Subcutaneous abdominal adipose tissue (tissue), 5 donors: ENCODE measurements at regions not wholly inside any gene's neighbourhood (a gene's known extent, or its start where the extent isn't known, plus 50 kb on each side); places are given as distances from the start of the nearest gene placed in this dataset.

ENCODE experiments used
- H3K27ac ChIP-seq: one replicate; pipeline ENCODE4 v1.7.0; 2013; ENCODE audit warnings: low read depth, mild to moderate bottlenecking, inconsistent platforms, low read length, moderate library complexity
- H3K27me3 ChIP-seq, 5 donors: one replicate each; pipeline ENCODE4 v1.7.0; 2013; ENCODE audit warnings: low read length in 5 of 5, inconsistent platforms in 1 of 5; ENCODE audit not compliant: control insufficient read depth in 5 of 5, insufficient read depth in 4 of 5
- H3K36me3 ChIP-seq, 5 donors: one replicate each; pipeline ENCODE4 v1.7.0; 2013; ENCODE audit warnings: low read length in 5 of 5; ENCODE audit not compliant: control insufficient read depth in 5 of 5, insufficient read depth in 5 of 5
- H3K4me1 ChIP-seq, 5 donors: one replicate each; pipeline ENCODE4 v1.7.0; 2013; ENCODE audit warnings: low read length in 5 of 5, mild to moderate bottlenecking in 3 of 5, moderate library complexity in 1 of 5; ENCODE audit not compliant: control insufficient read depth in 5 of 5, insufficient read depth in 5 of 5
- H3K4me3 ChIP-seq, 5 donors: one replicate each; pipeline ENCODE4 v1.7.0; 2013; ENCODE audit warnings: low read length in 5 of 5, low read depth in 1 of 5
- H3K9ac ChIP-seq, 5 donors: one replicate each; pipeline ENCODE4 v1.7.0; 2013; ENCODE audit warnings: low read length in 5 of 5, mild to moderate bottlenecking in 4 of 5, moderate library complexity in 3 of 5
- H3K9me3 ChIP-seq, 5 donors: one replicate each; pipeline ENCODE4 v1.7.0; 2013; ENCODE audit warnings: low read length in 5 of 5; ENCODE audit not compliant: control insufficient read depth in 5 of 5
- donor health status: healthy.
- donor health status: healthy.
- donor health status: healthy.
- donor health status: healthy.
- donor health status: healthy.

DNA sequence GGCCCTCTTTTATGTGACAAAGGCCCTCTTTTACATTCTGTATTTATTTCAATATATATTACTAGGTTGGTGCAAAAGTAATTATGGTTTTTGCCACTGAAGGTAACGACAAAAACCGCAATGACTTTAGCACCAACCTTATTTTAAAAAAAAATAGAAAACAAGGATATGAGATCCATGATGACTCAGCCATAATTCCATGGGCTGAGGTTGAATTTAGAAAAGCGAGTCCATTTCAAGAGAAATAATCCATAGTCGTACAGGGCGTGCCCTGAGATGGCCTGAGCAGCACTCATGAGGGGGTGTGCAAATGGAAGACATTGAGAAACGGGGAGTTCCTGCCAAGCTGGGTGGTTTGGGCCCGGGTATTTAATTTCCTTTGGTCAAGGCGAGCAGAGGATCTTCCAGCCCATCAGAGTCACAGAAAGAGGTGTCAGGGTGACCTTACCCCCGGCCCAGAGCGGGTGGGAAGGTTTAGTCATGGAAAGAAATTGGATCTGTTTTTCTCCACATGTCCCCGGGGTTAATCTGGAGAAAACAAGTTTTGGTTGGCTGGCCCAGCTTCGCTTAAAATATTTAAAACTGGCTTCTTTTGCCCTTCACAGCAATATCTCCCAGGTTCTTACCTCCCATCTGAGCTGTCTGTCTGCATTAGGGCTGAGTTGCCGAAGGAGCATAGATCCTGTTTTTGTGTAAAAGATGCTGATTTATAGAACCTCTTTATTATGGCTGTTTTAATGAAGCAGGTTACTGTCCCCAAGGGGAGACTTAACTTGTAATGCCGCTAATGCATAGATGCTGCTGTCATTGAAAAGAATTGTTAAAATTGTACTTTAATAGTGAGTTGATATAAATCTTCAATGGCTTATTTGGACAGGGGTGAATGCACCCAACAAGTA lies 255.6 kb downstream of the PREX1 start:
- Histone ChIP-seq H3K4me1 (no peaks in the 10 kb centered on the region), H3K36me3 (no peaks in the 10 kb centered on the region), H3K4me3 (no peak overlapping the region), H3K9me3 (no peaks in the 10 kb centered on the region), H3K27ac (no peak overlapping the region), H3K27me3 (peaks cover 0 to 17% (median 5%) of the 10 kb centered on the region in 5 donors), H3K9ac (no peak overlapping the region)

DNA sequence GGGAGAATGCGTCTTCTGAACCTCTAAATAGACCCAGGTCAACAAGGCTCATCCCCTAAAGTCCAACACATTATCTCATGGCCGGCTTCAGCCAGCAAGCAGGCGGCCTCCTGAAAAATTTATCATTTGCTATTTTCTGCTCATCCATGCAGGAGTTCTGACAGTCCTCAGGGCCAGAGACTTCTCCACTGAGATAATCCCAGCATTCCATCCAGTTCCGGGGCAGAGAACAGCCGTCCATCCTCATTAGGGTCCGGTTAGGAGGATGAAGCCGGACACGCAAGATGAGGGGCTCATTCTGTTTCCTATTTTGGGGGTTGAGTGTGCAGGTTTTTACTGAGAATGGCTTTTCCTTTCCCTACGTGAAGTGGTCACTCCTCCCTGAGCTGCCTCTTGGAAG lies 258.1 kb downstream of the PREX1 start:
- Histone ChIP-seq H3K4me3 (no peak overlapping the region), H3K9ac (no peak overlapping the region), H3K27ac (no peak overlapping the region), H3K36me3 (no peaks in the 10 kb centered on the region), H3K9me3 (no peaks in the 10 kb centered on the region), H3K27me3 (peaks cover 0 to 20% (median 6%) of the 10 kb centered on the region in 5 donors), H3K4me1 (no peaks in the 10 kb centered on the region)

DNA sequence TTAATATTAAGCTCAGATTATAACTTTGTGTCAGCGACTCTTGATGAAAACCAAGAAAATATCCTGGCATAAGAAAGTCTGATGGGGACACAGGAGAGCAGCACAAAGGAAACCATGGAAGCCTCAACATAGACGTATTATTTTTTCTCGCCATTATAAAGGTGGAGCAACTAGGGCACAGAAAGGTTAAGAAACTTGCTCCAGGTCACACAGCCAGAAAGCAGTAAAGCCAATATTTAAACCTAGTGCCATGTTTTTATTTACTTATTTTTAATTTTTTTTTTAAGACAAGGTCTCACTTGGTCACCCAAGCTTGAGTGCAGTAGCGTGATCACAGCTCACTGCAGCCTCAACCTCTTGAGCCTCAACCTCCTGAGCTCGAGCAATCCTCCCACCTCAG lies 259.3 kb downstream of the PREX1 start:
- Histone ChIP-seq H3K9me3 (no peaks in the 10 kb centered on the region), H3K27ac (no peak overlapping the region)

DNA sequence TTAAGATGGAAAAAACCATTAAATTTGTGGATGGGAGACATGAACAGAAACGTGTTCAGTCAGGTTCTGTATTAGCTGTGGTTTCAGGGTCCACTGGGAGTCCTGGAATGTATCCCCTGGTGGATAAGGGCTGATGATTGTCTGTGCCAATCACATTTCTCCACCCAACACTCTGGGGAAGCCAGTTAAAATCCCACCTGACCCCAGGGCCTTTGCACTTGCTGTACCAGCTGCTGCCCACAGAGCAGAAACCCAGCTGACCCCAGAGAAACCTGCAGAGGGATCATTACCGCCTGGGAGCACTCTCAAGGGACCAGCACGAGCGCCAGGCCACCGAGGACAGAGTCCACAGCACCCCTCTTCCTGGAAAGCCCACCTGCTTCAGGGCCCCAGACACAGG lies 260.7 kb downstream of the PREX1 start:
- H3K9me3 ChIP-seq, result no peaks in the 10 kb centered on the region
- H3K27me3 ChIP-seq, result peaks cover 0 to 20% (median 6%) of the 10 kb centered on the region in 5 donors
- H3K4me3 ChIP-seq, result no peak overlapping the region
- H3K4me1 ChIP-seq, result no peaks in the 10 kb centered on the region
- no peaks in the 10 kb centered on the region for H3K36me3 ChIP-seq
- H3K27ac ChIP-seq, result no peak overlapping the region
- H3K9ac ChIP-seq, result no peak overlapping the region

More for the DNA sequence above, 259.3 kb downstream of the PREX1 start:
- no peak overlapping the region for H3K4me3 ChIP-seq
- no peaks in the 10 kb centered on the region for H3K36me3 ChIP-seq
- no peak overlapping the region for H3K9ac ChIP-seq
- peaks cover 0 to 21% (median 6%) of the 10 kb centered on the region in 5 donors for H3K27me3 ChIP-seq
- H3K4me1 ChIP-seq, result no peaks in the 10 kb centered on the region

DNA sequence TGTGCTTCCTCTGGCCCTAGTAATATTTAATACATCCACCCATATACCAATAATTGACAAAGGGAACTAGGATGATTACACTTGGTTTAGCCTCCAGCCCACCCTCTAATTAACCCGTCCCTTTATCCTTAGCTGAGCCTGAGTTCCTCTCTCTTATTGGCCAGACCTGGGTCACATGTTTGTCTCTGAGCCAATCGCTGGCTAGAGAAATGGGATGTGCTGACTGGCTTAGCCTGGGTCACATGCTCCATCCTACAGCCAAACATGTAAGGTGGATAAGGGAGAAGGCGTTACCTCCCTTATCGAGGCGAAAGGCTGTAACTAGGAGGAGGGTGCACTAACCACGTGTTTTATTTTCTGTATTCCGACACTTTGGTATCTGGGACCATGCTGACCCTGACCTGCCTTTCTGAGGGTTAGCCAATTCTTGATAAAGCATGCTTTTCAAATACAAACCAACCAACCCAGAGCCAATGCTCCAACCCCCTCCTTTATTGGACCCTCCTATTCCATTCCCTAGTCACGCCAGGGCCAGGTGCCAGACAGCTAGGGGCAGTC lies 262.7 kb downstream of the PREX1 start:
- H3K4me3 ChIP-seq, result no peak overlapping the region
- no peak overlapping the region for H3K27ac ChIP-seq
- H3K9ac ChIP-seq, result no peak overlapping the region
- peaks cover 0 to 17% (median 6%) of the 10 kb centered on the region in 5 donors for H3K27me3 ChIP-seq
- no peaks in the 10 kb centered on the region for H3K36me3 ChIP-seq
- no peaks in the 10 kb centered on the region for H3K9me3 ChIP-seq
- no peaks in the 10 kb centered on the region for H3K4me1 ChIP-seq

- no peaks in the 10 kb centered on the region for H3K9me3 ChIP-seq
- no peak overlapping the region for H3K4me3 ChIP-seq
- H3K9ac ChIP-seq, result no peak overlapping the region
- H3K36me3 ChIP-seq, result no peaks in the 10 kb centered on the region
- no peak overlapping the region for H3K27ac ChIP-seq
- H3K4me1 ChIP-seq, result no peaks in the 10 kb centered on the region
- H3K27me3 ChIP-seq, result peaks cover 0 to 17% (median 4%) of the 10 kb centered on the region in 5 donors
These were observed 264.5 kb downstream of the PREX1 start for GRCh38 chr20:48563191-48563870.

DNA sequence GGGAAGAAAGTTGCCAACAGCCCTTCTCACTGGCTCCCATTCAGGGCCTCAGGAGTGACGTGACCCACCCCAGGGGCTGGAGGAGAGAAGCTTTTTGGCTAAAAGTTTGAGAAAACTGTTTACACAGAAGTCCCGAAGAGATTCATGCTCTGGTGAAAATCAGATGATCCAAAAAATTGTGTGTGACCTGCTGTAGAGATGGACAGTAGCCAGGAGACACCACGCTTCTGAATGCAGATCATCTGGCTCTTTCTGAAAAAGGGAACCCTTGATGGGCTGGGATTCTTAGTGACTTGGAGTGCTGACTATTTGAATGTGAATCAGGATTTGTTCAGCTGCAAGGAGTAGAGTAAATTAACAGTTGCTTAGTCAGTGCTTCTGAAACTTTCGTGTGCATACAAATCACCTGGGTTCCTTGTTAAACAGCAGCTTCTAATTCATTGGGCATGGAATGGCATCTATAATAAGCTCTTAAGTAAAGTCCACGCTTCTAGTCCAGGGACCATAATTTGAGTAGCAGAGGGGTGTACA lies 265.1 kb downstream of the PREX1 start:
- Histone ChIP-seq H3K36me3 (no peaks in the 10 kb centered on the region), H3K27me3 (peaks cover 0 to 16% (median 4%) of the 10 kb centered on the region in 5 donors), H3K9me3 (no peaks in the 10 kb centered on the region), H3K4me1 (no peaks in the 10 kb centered on the region), H3K4me3 (no peak overlapping the region), H3K27ac (no peak overlapping the region), H3K9ac (no peak overlapping the region)

- H3K36me3 ChIP-seq, result no peaks in the 10 kb centered on the region
- H3K9ac ChIP-seq, result no peak overlapping the region
- no peaks in the 10 kb centered on the region for H3K9me3 ChIP-seq
- no peaks in the 10 kb centered on the region for H3K4me1 ChIP-seq
- H3K4me3 ChIP-seq, result no peak overlapping the region
- H3K27ac ChIP-seq, result no peak overlapping the region
- H3K27me3 ChIP-seq, result peaks cover 0 to 7% (median 4%) of the 10 kb centered on the region in 5 donors
These were observed 268.9 kb downstream of the PREX1 start for GRCh38 chr20:48558906-48559305.

DNA sequence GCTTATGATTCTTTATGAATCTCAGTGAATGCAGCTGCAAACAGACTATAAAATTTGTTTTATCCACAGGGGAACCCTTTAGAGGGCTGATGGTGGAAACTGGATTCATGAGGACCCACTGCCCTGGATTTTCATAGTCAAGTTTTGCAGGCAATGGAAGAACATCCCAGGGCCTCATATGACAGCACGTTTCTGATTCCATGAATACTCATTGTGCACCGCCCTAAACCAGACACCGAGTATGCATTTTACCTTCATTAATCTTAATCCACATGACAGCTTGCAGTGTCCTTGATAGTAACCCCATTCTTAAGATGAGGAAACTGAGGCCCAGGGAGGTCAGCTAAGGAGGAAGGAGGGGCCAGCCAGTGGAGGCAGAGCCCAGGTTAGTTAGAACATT lies 270.4 kb downstream of the PREX1 start:
- peaks cover 0 to 8% (median 4%) of the 10 kb centered on the region in 5 donors for H3K27me3 ChIP-seq
- no peaks in the 10 kb centered on the region for H3K9me3 ChIP-seq
- no peak overlapping the region for H3K9ac ChIP-seq
- H3K4me3 ChIP-seq, result no peak overlapping the region
- H3K36me3 ChIP-seq, result no peaks in the 10 kb centered on the region
- H3K27ac ChIP-seq, result no peak overlapping the region
- H3K4me1 ChIP-seq, result no peaks in the 10 kb centered on the region

- Histone ChIP-seq H3K9me3 (no peaks in the 10 kb centered on the region), H3K36me3 (no peaks in the 10 kb centered on the region), H3K4me1 (no peaks in the 10 kb centered on the region), H3K27me3 (peaks cover 0 to 9% (median 4%) of the 10 kb centered on the region in 5 donors), H3K9ac (no peak overlapping the region), H3K4me3 (no peak overlapping the region), H3K27ac (no peak overlapping the region)
These were observed 270.8 kb downstream of the PREX1 start for GRCh38 chr20:48556956-48557355.
